Gastroesophageal sphincter (tissue), 3 donors: ENCODE measurements at regions not wholly inside any gene's neighbourhood (a gene's known extent, or its start where the extent isn't known, plus 50 kb on each side); places are given as distances from the start of the nearest gene placed in this dataset.

Experiments used
- CTCF ChIP-seq, 4 experiments: fragments of 200-600 bp in 2 of 4; fragments of 450-650 bp in 2 of 4; sonication (generic) in 1 of 4; IDR thresholded peaks; one replicate each; pipeline ENCODE4 v1.5.1; 2017 to 2019; ENCODE audit warnings: antibody characterized with exemption in 4 of 4, mild to moderate bottlenecking in 2 of 4, moderate library complexity in 2 of 4
- POLR2A ChIP-seq, 2 donors: fragments of 450-650 bp; IDR thresholded peaks; one replicate each; pipeline ENCODE4 v1.6.1; 2017; ENCODE audit warnings: antibody characterized with exemption in 2 of 2, mild to moderate bottlenecking in 2 of 2, moderate library complexity in 1 of 2

- TF ChIP-seq POLR2A (IDR thresholded peaks at IDR 0.05): no peak
- TF ChIP-seq CTCF (IDR thresholded peaks at IDR 0.05): no peak
Measured at GRCh38 chr11:92638678-92639077, 330.8 kb upstream of the MTNR1B start.
